AG08396 (cell line): ENCODE measurements at regions not wholly inside any gene's neighbourhood (a gene's known extent, or its start where the extent isn't known, plus 50 kb on each side); places are given as distances from the start of the nearest gene placed in this dataset.
"Not testable (repeated sequence)": the region's sequence is repeated elsewhere in the genome, so short reads cannot be mapped to it uniquely, and the experiment has no call there.

Experiments used
- DNase-seq: peaks from one replicate; pipeline ENCODE4 v3.0.0; 2012; ENCODE audit warnings: low spot score, mixed read lengths

DNA sequence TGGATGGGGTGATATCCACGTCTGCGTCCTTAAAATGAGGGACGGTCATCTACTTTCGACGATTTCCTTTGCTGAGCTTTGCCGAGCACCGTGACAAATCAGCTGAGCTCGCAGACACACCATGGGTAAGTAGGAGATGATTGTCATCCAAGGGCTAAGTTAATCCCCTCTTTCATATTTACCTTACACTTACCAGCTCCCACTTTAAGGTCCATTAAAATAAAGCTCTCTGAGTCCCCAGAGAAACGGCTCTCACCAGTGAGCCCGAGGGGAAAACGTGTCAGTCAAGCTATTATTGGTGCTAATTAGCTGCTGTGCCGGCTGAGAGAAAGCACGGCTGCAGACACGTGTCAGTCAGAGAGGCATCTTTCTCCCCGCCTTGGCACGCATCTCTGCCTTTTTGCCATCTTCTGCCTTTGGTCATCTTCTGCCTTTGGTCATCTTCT lies 72.2 kb downstream of the CRLF2 start:
- no peak for DNase-seq

DNA sequence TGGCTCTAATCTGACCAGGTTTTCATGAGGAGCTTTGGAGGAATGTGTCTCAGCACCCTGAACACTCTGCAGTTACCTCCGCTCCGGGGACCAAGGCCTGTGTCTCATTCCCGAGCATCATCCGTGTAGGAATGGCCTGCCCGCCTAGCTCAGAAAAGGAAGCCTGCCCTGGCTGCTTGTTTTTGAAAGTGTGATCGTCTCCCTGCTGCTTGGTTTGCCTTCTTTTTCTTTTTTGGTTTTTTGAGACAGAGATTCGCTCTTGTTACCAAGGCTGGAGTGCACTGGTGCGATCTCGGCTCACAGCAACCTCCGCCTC lies 73.3 kb downstream of the CRLF2 start:
- no peak for DNase-seq

DNA sequence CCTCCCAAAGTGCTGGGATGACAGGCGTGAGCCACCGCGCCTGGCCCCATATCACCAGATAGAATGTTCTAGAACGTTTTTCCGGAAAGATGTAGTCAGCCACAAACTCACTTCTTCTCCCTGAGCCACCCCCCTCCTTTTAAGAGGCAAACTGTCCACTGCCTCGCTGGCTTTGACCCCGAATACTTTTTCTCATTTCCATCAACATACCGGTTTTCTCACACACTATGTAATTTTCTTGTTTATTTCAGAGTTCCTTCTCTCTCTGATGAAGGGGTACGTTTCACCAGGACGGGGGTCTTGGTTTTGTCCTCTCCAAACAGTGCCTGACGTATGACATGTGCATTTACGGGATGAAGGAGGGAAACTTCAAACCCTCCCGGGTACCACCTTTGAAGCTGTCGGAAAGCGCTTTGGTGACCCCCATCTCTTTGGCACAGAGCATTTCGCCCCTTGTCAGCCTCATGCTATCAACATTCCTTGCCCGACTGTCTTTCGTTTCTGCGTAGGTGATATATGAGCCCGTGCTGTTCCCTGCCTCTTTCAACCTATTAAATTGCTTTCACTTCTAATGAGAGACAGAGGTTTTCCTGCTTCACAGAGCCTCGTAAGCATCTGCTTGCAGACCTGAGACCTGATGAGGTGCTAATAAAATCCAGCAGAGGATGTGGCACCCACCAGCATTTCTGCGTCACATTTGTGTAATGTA lies 73.8 kb downstream of the CRLF2 start:
- no peak for DNase-seq

DNA sequence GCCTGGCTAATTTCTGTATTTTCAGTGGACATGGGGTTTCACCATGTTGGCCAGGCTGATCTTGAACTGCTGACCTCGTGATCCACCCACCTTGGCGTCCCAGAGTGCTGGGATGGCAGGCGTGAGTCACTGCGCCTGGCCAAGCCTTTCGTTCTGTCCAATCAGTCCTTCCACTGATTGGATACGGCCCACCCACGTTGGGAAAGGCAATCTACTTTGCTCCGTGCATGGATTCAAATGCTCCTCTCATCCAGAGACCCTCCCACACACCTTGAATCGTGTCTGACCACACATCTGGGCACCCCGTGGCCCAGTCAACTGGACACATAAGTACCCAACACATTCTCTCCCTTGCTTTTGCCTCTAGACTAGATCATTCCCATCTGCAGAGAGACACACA lies 74.9 kb downstream of the CRLF2 start:
- no peak for DNase-seq

DNA sequence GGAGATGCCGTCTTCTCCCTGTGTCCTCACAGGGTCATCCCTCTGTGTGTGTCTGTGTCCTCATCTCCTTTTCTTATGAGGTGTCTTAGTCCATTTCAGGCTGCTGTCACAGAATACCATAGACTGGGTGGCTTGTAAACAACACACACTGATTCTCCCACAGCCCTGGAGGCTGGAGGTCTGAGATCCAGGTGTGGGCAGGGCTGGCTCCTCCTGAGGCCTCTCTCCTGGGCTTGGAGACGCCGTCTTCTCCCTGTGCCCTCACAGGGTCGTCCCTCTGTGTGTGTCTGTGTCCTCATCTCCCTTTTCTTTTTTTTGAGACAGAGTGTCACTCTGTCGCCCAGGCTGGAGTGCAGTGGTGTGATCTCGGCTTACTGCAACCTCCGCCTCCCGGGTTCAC lies 75.9 kb downstream of the CRLF2 start:
- not testable (repeated sequence) for DNase-seq

DNA sequence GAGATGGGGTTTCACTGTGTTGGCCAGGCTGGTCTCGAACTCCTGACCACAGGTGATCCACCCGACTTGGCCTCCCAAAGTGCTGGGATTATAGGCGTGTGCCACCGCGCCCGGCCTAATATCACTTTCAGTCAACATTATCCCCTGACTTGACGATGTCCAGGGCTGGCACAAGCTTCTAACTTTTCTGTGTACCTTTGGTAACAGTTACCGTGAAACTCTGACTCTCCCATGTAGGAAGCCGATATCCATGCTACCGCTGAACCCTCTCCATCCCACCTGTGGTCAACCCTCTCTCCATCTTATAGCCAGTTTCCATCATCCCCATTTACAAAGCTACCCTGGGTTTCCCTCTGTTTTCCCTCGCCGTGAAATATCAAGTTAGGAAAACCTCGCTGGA lies 77.5 kb downstream of the CRLF2 start:
- DNase-seq: no peak

DNA sequence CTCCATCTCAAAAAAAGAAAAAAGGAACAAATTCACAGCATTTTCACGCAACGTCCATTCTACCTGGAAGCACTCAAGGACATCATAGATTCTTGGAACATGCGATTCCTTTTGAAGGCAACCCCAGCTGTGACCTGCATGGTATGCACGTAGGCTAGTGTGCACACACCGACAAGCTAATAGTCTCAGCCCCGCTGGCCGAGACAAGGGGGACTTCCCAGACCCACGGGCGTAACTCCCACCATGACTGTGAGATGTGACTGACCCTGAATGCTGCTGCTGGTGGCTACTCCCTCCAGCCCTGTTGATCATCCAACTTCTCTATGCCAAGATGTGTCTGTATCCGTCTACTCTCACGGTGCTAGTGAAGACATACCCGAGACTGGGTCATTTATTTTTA lies 78.3 kb downstream of the CRLF2 start:
- DNase-seq: no peak

DNA sequence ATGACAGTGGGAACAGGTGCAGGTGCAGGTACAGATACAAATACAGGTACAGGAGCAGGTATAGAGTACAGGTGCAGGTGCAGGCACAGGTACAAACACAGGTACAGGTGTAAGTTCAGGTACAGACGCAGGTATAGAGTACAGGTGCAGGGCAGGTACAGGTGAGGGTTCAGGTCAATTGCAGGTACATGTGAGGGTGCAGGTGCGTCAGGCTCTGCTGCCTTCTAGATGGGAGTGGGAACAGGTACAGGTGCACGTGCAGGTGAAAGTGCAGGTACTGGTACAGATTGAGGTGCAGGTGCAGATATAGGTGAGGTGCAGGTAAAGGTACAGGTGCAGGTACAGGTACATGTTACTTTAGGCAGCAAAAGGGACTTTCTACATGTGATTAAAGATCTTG lies 85.7 kb downstream of the CRLF2 start:
- DNase-seq: no peak

DNA sequence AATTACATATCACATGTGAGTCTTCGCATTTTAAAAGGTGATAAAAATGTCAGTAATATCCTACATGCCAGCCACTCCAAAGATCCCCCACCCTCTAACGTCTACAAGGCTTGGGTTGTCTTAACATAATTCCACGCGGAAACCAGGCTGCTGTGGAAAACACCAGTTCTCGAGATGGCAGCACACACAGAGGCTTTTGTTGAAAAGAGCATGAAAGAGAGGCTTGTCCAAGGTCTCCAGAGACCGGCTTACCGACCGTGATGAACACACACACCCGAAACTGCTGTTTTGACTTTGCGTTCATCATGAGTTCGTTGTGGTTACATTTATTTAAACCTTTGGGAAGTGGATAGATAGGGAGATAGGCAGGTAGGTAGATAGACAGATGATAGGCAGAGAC lies 87.9 kb downstream of the CRLF2 start:
- no peak for DNase-seq

DNA sequence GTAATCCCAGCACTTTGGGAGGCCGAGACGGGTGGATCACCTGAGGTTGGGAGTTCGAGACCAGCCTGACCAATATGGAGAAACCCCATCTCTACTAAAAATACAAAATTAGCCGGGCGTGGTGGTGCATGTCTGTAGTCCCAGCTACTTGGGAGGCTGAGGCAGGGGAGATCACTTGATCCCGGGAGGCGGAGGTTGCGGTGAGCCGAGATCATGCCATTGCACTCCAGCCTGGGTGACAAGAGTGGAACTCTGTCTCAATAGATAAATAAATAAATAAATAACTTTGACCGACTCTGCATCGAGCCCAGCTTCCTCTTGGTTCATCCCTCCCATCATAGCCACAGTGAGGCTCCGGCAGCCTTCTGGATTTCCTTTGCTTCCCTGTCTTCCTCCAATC lies 89.6 kb downstream of the CRLF2 start:
- not testable (repeated sequence) for DNase-seq

DNA sequence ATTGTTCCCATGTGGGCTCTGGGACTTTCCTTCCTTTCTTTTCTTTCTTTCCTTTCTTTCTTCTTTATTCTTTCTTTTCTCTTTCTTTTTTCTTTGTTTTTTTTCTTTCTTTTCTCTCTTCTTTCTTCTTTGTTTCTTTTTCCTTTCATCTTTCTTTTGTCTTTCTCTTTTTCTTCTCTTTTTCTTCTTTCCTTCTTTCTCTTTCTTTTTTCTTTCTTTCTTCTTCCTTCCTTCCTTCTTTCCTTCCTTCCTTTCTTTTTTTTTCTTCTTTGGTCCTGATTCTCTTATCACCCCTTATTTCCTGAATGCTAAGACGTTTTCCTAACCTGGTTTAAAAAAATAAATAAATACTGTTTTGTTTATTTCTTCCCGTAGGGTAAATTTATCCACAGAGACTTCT lies 93.2 kb downstream of the CRLF2 start:
- no peak for DNase-seq

DNA sequence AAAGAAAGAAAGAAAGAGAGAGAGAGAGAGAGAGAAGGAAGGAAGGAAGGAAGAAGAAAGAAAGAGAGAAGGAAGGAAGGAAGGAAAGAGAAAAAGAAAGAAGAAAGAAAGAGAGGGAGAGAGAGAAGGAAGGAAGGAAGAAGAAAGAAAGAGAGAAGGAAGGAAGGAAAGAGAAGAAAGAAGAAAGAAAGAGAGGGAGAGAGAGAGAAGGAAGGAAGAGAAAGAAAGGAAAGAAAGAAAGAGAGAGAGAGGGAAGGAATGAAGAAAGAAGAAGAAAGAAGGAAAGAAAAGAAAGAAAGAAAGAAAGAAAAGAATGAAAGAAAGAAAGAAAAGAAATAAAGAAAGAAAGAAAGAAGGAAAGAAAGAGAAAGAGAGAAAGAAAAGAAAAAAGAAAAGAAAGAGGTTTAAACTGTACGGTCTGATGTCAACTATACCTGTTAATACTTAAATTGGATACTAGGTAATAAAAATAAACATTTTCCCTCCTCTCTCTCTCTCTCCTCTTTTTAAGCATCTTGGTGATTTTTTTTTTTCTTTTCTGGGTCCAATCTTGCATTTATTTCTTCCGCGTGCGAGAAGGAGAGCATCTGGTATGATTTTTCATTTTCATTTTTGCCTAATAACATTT lies 93.8 kb downstream of the CRLF2 start:
- no peak for DNase-seq

DNA sequence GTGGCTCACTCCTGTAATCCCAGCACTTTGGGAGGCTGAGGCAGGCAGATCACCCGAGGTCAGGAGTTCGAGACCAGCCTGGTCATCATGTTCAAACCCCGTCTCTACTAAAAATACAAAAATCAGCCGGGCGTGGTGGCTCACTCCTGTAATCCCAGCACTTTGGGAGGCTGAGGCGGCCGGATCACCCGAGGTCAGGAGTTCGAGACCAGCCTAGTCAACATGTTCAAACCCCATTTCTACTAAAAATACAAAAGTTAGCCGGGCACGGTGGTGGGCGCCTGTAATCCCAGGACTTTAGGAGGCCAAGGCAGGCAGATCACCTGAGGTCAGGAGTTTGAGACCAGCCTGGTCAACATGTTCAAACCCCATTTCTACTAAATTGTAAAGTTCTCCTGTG lies 97.0 kb downstream of the CRLF2 start:
- not testable (repeated sequence) for DNase-seq

DNA sequence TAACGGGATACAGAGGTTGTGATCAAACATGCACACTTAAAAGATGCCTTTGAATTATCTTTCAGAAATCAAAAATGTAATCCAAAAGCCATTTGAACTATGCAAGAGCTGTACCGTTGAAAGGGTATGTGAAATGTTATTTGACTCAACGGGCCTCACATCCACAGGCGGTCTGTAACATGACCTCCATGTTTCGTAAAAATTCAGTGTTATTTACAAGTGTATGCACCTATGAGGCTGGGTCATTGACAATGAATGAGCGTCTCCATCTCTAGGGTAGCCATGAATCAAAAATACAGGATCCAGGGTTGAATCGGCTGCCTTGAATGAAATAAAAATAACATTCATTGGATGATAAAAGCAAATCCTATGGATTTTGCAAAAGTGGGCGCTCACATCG lies 100.1 kb downstream of the CRLF2 start:
- DNase-seq: no peak

DNA sequence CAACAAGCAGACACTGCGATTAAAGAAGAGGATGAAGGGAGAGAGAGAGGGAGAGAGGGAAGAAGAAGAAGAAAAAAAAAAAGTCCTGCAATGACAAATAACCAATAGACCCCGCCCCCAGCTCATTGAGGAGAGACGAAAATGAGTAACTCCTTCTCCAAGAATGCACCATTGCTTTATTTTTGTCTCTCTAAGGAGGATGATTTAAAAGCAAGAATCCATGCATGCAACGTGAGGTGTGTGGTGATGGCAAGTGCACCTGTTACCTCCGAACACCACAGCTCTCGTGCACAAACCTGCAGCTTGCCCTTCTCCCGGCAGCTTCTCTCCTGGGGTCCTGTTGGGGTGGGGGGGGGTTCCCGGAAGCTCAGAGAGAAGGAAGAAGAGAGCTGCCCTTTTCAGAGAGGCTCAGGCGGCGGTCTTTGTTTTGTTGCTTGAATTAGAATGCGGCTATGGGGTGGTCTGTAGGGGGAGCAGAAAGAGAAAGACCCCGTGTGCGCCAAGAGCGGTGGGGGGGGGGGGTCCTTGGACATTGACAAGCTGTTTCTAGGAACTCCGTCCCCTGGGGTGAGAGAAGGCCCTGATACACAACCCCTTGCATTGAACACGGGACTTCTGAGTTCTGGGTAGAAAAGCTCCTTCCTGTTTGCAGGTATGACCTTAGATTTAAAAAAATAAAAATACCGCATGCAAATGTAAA lies 100.7 kb downstream of the CRLF2 start:
- DNase-seq: no peak

DNA sequence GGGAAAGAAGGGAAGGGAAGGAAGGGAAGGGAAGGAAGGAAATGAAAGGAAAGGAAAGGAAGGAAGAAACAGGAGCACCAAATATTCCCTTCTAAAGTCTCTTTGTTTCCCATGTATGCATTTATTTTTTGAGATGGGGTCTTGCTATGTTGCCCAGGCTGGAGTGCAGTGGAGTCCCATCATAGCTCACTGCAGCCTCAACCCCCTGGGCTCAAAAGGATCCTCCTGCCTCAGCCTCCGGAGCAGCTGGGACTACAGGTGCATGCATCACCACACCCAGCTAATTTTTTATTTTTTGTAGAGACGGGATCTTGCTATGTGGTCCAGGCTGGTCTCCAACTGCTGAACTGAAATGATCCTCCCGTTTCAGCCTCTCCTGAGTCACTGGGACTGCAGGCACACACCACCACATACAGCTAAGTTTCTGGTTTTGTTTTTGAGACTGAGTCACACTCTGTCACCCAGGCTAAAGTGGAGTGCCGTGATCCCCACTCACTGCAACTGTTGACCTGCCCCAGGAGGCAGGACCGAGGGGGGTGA lies 102.8 kb downstream of the CRLF2 start:
- no peak for DNase-seq

DNA sequence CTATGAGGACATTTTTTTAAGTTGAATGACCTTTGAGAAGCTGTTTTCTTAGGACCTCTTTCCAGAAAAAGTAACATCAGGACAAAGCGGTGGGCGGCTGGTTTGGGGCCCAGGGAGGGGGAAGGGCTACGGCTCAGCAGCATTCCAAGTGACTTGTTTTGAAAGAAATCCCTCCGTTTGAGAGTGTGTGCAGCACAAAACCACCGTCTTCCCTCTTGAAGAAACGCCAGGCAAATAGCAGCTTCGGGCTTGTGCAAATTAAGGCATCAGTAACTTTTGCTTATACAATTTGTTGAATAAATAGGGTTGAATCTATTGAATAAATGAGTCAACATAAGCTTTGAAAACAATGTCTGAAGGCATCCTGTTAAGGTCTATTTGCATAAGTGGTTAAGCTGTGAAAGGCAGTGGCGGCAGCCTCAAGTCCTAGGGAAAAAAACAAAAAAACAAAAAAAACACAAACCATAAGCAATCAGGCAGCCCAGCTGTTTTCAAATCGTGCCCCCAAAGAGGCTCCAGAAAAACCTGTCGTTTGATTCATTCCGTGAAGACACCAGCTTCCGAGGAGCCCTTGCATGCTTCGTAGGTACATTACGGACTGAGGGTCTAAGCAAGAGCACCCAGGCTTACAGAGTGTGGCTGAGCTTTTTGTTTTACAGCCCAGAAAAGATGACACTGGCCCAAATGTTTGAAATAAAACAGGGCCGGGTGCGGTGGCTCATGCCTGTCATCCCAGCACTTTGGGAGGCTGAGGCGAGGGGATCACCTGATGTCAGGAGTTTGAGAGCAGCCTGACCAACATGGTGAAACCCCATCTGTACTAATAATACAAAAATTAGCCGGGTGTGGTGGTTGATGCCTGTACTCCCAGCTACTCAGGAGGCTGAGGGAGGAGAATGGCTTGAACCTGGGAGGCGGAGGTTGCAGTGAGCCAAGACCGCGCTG lies 103.7 kb downstream of the CRLF2 start:
- no peak for DNase-seq

DNA sequence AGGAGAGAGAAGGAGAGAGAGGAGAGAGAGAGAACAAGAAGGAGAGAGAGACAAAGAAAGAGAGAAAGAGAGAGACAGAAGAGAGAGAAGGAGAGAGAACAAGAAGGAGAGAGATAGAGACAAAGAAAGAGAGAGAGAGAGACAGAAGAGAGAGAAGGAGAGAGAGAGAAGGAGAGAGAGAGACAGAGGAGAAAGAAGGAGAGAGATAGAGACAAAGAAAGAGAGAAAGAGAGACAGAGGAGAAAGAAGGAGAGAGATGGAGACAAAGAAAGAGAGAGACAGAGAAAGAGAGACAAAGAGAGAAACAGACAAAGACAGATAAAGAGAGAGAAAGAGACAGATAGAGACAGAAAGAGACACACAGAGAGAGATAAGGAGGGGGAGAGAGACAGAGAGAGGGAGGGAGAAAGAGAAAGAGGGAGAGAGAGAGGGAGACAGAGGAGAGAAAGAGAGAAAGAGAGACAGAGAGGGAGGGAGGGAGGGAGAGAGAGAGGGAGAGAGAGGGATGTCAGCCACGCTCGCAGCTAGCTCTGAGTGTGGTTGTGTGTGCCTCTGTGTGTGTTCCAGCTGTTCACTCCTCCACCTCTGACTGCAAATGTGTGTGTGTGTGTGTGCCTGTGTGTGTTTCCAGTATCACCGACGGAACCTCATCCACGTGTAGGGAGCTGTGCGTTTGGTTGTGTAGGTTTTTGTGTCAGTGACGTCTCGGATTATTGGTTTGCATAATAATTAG lies 105.8 kb downstream of the CRLF2 start:
- no peak for DNase-seq

DNA sequence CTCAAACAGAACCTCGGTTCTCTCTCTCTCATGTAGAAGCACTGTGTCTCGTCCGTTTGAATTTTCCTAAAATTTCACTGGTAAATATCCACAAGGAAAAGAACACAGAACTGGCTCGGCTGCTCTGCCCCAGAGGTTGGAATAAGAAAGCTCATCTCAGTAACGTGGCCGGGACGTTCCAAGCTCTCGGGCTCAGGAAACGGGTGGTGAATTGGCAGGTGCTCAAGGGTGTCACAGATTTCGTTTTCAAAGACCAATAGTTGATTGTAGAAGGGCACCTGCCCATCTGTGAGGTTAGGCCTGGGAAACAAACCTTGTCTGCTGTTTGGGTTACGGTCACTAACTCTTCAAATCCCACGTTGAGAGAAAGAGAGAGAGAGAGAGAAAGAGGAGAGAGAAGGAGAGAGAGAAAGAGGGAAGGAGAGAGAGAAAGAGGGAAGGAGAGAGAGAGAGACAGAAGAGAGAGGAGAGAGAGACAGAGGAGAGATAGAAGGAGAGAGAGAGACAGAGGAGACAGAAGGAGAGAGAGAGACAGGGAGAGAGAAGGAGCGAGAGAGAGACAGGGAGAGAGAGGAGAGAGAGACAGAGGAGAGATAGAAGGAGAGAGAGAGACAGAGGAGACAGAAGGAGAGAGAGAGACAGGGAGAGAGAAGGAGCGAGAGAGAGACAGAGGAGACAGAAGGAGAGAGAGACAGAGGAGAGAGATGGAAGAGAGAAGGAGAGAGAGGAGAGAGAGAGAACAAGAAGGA lies 106.6 kb downstream of the CRLF2 start:
- DNase-seq: no peak

DNA sequence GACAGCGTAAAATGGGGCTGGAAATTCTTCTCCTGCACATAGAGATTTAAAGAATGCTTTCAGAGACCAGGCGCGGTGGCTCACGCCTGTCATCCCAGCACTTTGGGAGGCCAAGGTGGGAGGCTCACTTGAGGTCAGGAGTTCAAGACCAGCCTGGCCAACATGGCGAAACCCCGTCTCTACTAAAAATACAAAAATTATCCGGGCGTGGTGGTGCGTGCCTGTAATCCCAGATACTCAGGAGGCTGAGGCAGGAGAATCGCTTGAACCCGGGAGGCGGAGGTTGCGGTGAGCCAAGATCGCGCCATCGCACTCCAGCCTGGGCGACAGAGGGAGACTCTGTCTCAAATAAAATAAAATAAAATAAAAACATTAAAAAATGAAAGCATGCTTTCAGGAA lies 107.4 kb downstream of the CRLF2 start:
- not testable (repeated sequence) for DNase-seq

DNA sequence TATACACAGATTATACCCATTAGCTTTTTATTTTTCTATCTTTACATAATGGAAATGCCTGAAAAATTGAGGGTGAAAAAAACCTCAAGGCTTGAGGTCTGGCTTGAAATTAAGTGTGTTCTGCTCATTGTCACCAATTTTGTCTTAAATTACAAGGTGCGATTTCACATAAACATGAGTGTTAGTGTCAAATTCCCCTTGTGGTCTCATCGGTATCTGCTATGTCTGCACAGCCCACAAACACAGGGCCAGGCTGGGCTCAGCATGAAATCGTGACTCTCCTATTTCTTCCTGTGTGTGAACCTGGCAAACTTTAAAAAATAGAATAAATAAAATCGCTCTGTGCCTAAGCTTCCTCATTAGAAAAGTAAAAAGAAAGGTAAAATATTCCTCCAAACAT lies 109.1 kb downstream of the CRLF2 start:
- no peak for DNase-seq
